Spinal cord (tissue), 9 donors: ENCODE measurements at regions not wholly inside any gene's neighbourhood (a gene's known extent, or its start where the extent isn't known, plus 50 kb on each side); places are given as distances from the start of the nearest gene placed in this dataset.

Experiments
- DNase-seq, 6 donors: peaks; one replicate each; pipeline versions ENCODE4 v3.0.0 to v3.0.0-alpha.2; 2013 to 2015; ENCODE audit warnings: low spot score in 6 of 6, low read depth in 4 of 6
- H3K27ac ChIP-seq: one replicate; pipeline ENCODE4 v1.5.1; 2013; ENCODE audit warnings: low read depth, low read length, control low read depth
- H3K27me3 ChIP-seq: one replicate; pipeline ENCODE4 v1.6.1; 2013; ENCODE audit warnings: low read length; ENCODE audit not compliant: control insufficient read depth, insufficient read depth
- H3K36me3 ChIP-seq: one replicate; pipeline ENCODE4 v1.6.1; 2013; ENCODE audit warnings: low read length; ENCODE audit not compliant: control insufficient read depth, insufficient read depth
- H3K4me1 ChIP-seq: one replicate; pipeline ENCODE4 v1.6.1; 2013; ENCODE audit warnings: low read length; ENCODE audit not compliant: control insufficient read depth, insufficient read depth
- H3K4me3 ChIP-seq: one replicate; pipeline ENCODE4 v1.5.1; 2013; ENCODE audit warnings: low read depth, low read length, control low read depth
- H3K9me3 ChIP-seq: one replicate; pipeline ENCODE4 v1.6.1; 2013; ENCODE audit warnings: low read length; ENCODE audit not compliant: control insufficient read depth, insufficient read depth
- WGBS: methylation state at CpG from one replicate; pipeline ENCODE4 v1.1.5; 2013; ENCODE audit warnings: missing lambda C conversion rate; ENCODE audit not compliant: insufficient coverage; 5-methylcytosine and 5-hydroxymethylcytosine counted together
- donor health status: healthy.

DNA sequence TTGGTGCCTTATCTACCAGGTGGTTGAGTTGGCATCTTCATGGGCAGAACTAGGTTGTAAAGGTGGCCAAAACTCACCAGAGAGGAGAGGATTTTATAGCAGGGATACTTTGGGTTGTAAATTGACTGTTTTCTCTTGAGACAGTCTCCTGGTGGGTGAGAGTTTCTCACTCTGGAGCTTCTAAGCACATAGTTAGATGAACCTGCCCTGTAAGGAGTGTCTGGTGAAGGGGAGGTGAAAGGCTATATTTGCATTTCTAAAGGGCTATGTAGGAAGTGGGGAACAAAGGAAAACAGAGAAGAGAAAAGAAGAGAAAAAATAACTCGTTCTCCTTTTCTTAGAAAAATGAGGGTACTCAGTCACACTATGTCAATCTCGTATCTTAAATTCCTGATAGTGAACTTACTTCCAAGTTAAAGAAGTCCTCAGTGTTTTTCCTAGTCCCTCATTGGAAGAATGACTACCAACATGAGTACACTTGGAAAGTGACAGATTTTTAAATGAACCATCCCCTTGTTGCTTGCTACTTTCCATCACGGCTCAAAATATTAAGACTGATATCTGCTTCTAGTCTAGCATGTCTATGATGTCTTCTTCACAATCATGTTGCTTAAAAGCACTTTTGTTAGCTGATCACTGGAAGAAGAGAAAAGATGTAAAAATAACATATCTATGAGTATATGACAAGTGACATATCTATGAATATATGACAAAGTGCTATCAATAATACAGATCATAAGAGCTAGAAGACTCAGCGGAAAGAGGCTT lies 113.8 kb upstream of the P2RY1 start:
- H3K27ac ChIP-seq: no peak overlapping the region
- no peak overlapping the region for H3K4me3 ChIP-seq
- 100% methylated on average over 1 of the region's 4 CpGs for WGBS
- H3K9me3 ChIP-seq: no peaks in the 10 kb centered on the region
- DNase-seq: no peak
- no peaks in the 10 kb centered on the region for H3K4me1 ChIP-seq
- H3K36me3 ChIP-seq: no peaks in the 10 kb centered on the region
- H3K27me3 ChIP-seq: no peaks in the 10 kb centered on the region

DNA sequence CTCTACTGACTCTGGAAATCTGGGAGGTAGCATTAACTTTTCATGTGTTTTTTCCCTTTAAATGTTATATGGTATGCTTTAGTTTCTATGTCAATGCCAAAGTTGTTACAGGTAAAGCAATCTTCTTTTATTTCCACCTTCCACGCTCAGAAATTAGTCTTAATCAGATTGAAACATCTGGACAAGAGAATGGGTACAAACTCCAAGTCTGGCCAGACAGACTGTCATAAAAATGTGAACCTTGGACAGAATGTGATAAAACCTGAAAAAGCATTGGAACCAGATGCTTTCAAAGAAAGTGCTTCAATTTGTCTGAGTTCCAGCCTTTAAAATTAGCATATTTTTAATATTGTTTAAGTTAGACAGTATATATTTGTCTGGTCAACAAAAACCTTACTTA lies 110.7 kb upstream of the P2RY1 start:
- no peaks in the 10 kb centered on the region for H3K4me1 ChIP-seq
- no peak for DNase-seq
- no CpG with 5 or more reads among the region's 1 CpG for WGBS
- no peaks in the 10 kb centered on the region for H3K36me3 ChIP-seq
- no peak overlapping the region for H3K27ac ChIP-seq
- no peak overlapping the region for H3K4me3 ChIP-seq
- no peaks in the 10 kb centered on the region for H3K9me3 ChIP-seq
- H3K27me3 ChIP-seq: no peaks in the 10 kb centered on the region

DNA sequence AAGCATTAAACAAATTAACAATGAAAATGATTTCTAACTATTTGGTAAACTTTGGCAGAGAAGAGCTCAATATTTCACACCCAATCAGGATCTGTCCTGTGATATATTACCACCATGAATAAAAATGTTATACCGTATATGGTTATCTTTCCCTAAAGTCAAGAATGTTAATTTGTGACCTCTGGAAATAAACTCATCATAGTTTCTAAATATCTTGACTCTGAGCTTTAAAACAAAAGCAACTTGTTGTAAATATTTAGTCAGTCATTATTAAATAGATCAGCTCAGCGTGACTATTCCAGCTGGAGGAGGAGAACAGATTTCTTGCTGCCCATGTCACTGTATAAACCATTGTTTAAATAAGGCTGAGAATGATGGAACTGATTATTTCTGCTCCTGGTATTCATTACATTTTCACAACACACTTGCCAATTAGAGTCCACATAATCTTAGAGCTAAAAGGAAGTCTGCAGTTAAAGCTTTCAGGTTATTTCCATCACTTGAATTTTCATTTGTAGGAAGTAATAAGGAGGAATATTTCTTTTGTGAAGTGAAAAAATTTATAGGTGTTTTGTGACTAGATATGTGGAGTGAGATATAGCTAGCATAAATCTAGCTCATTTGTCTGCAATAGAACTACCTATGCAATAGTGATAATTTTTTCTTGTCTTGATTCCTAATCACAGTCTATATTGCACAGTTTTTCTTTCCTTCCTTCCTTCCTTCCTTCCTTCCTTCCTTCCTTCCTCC lies 106.5 kb upstream of the P2RY1 start:
- Histone ChIP-seq H3K4me1 (no peaks in the 10 kb centered on the region), H3K4me3 (no peak overlapping the region), H3K36me3 (no peaks in the 10 kb centered on the region), H3K9me3 (no peaks in the 10 kb centered on the region), H3K27ac (no peak overlapping the region), H3K27me3 (no peaks in the 10 kb centered on the region)
- WGBS: no CpG with 5 or more reads among the region's 2 CpGs
- DNase-seq: no peak

GRCh38 chr3:152729906-152730305 lies 105.0 kb upstream of the P2RY1 start:
- Histone ChIP-seq H3K27ac (no peak overlapping the region), H3K4me1 (no peaks in the 10 kb centered on the region), H3K27me3 (no peaks in the 10 kb centered on the region), H3K9me3 (no peaks in the 10 kb centered on the region), H3K4me3 (no peak overlapping the region), H3K36me3 (no peaks in the 10 kb centered on the region)
- WGBS: no CpG with 5 or more reads among the region's 5 CpGs
- no peak for DNase-seq

DNA sequence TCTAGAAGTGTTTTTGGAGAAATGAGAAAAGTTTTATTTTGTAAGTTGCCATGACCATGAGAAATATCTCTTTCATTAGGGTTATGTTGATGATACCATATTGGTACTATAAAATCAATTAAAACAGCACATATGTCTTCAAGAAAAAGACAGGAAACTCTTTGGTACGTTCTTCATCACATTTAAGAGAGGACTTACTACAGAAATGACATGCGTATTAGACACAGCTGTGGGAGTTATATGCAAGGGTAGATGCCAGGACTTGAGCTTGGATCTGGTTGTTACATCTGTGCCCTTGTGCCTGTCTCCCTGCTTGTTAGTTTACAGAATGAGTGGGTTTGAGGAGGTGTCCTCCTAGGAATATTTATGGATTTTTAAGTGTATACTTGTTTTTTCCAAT lies 103.4 kb upstream of the P2RY1 start:
- H3K27me3 ChIP-seq: no peaks in the 10 kb centered on the region
- DNase-seq: no peak
- no peaks in the 10 kb centered on the region for H3K9me3 ChIP-seq
- 100% methylated on average over 1 of the region's 2 CpGs for WGBS
- no peak overlapping the region for H3K27ac ChIP-seq
- no peak overlapping the region for H3K4me3 ChIP-seq
- H3K4me1 ChIP-seq: no peaks in the 10 kb centered on the region
- no peaks in the 10 kb centered on the region for H3K36me3 ChIP-seq

DNA sequence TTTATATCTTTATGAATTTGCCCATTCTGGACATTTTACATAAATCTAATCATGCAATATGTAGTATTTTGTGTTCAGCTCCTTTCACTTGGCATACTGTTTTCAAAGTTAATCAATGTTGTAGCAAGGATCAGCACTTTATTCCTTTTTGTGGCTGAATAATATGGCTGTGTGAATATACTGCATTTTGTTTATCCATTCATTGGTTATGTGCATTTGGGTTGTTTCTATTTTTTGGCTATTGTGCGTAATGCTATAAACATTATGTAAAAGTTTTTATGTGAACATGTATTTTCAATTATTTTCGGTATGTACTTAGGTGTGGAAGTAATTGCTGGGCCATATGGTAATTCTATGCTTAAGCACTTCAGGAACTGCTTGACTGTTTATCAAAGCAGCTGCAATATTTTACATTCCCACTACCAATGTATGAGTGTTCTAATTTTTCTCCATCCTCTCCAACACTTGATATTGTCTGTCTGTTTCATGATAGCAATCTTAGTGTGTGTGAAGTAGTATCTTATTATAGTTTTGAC lies 101.3 kb upstream of the P2RY1 start:
- no CpG with 5 or more reads among the region's 2 CpGs for WGBS
- H3K4me1 ChIP-seq: no peaks in the 10 kb centered on the region
- no peak overlapping the region for H3K4me3 ChIP-seq
- H3K27me3 ChIP-seq: no peaks in the 10 kb centered on the region
- no peak overlapping the region for H3K27ac ChIP-seq
- no peaks in the 10 kb centered on the region for H3K36me3 ChIP-seq
- DNase-seq: no peak
- no peaks in the 10 kb centered on the region for H3K9me3 ChIP-seq

DNA sequence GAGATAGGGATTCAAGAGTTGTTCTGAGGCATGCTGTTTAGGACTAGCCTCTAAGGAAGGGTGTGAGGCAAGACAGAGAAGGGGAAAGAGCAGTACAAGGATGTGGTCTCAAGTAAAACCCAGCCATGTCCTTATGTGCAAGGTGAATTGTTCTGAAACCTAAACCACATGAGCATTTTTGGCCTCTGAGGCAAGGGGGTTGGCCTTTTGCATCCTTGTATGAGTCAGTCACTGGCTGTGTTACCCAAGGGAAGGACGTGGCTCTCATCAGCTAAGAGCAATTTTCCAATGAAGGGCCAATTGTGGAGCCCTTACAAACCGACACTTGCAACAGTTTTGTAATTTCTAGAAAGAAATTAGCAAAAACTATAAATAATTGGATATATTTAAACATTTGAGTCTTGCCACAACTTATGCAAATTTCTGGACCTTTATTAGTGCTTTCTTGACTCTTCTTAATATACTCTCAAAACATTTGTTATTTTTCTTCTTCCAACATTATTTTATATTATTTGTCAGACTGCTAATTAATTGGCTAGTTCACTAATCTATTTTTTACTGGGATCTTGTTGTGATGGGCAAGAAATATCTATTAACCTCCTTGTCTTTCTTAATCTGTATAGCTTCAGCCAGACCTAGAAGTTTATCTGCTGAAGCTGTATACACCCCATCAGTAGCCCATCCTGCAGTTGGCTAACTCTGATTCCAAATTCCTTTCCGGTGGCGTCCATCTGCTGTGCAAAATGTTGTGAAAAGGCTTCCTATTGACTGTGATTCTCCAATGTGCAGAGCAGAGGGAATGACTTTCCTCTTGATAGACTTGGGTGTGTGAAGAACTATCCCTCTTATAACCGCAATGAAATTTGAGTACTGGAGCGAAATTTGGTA lies 97.7 kb upstream of the P2RY1 start:
- DNase-seq: peak in 1 of 6 donors; percentile 30
- H3K4me3 ChIP-seq: no peak overlapping the region
- no peaks in the 10 kb centered on the region for H3K36me3 ChIP-seq
- H3K27me3 ChIP-seq: no peaks in the 10 kb centered on the region
- H3K27ac ChIP-seq: no peak overlapping the region
- H3K9me3 ChIP-seq: peaks cover 4% of the 10 kb centered on the region
- WGBS: 50% methylated on average over 2 of the region's 6 CpGs
- H3K4me1 ChIP-seq: no peaks in the 10 kb centered on the region

DNA sequence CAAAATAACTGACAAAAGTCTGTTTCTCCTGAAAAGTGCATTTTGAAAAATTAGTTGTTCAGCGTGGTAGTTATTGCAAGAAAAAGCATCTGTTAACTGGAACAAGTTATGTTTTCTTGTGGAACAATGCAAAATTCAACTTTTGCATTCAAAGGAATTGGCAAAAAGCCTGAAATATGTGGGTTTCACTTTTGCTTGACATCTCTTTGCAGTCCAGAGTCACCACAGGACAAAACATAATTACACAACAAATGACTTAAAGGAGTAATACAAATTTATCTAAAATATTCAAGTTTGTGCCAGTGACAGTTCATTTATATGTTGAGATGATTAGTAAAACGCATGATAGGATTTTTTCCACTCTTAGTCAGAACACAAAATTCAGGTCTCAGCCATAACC lies 96.3 kb upstream of the P2RY1 start:
- Histone ChIP-seq H3K36me3 (no peaks in the 10 kb centered on the region), H3K27me3 (no peaks in the 10 kb centered on the region), H3K4me3 (no peak overlapping the region), H3K27ac (no peak overlapping the region), H3K9me3 (peaks cover 4% of the 10 kb centered on the region), H3K4me1 (no peaks in the 10 kb centered on the region)
- WGBS: 78% methylated on average over 1 of the region's 2 CpGs
- DNase-seq: peak in 1 of 6 donors; percentile 25
